HG03558 (cell line): ENCODE measurements at regions not wholly inside any gene's neighbourhood (a gene's known extent, or its start where the extent isn't known, plus 50 kb on each side); places are given as distances from the start of the nearest gene placed in this dataset.
"Not testable (repeated sequence)": the region's sequence is repeated elsewhere in the genome, so short reads cannot be mapped to it uniquely, and the experiment has no call there.

Source experiments
- ATAC-seq: cut with Tn5 transposase; IDR thresholded peaks from one replicate; pipeline ENCODE4 v1.9.1; 2021; ENCODE audit warnings: moderate number of reproducible peaks; ENCODE audit not compliant: unreplicated experiment; ENCODE audit errors: extremely low read depth

- ATAC-seq = no peak
These were observed 143.0 kb upstream of the RPS23 start for GRCh38 chr5:82421119-82421518.

GRCh38 chr5:82420524-82420923 is 142.4 kb upstream of the RPS23 start:
- ATAC-seq = not testable (repeated sequence)

DNA sequence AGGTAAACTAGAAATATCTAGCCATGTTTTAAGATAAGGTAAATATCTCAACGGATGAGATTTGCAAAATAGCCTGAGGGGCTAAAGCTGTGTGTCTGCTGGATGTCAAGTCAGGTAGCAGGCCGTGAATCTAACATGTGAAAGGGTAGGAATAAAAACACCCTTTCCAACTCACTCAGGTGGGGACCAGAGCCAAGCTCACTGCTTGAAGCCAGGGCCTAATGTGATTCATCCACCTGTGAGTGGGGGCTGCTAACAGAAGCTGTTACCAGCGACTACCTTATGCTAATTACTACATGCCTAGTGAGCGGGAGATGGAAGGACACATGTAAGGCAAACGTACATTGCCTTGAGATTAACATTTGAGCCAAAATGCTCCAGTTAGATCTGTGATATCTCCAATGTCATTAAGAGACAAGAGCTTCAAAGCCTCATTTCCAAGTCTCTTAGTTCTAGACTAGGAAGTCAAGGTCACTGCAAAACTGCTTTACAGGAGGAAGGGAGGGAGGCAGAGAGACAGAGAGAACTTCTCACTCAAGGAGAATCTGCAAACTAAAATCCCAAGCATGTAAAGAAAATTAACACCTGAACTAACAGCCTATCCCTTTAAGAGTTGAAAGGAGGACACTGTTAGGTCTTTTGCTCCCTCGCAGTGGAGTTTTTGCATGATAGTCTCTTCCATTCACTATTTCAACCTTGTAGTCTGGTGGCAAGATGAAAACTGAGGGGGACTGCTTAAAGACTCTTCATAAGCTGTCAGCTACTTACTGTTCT is 141.6 kb upstream of the RPS23 start:
- ATAC-seq = no peak

GRCh38 chr5:82418608-82418950 is 140.4 kb upstream of the RPS23 start:
- no peak for ATAC-seq

DNA sequence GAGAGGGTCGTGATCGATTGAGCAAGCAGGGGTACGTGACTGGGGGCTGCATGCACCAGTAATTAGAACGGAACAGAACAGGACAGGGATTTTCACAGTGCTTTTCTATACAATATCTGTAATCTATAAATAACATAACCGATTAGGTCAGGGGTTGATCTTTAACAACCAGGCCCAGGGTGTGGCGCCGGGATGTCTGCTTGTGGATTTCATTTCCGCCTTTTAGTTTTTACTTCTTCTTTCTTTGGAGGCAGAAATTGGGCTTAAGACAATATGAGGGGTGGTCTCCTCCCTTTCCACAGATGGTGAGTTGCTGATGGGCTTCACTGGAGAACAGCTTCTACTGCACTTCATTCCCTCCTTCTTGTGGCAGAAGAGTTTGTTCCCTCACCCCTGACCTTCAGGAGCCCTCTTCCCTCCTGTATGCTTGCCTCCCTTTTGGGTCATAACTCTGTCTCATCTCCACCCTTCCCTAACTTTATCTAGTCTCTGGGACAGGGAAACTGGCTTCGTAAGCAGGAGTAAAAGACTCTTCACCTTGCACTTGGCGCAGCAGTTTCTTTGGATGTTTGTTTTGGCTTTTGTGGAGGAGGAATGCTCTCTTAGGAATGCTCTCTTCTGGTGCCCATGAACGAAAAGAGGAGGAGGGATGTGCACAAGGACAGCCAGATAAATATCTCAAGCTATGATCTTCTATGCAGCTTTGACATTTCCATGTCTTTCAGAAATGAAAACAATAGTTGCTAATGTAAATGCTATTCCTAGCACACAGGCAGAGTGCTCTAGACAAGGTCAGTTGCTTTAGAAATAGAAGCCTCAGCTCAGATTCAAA is 139.8 kb upstream of the RPS23 start:
- ATAC-seq = no peak

DNA sequence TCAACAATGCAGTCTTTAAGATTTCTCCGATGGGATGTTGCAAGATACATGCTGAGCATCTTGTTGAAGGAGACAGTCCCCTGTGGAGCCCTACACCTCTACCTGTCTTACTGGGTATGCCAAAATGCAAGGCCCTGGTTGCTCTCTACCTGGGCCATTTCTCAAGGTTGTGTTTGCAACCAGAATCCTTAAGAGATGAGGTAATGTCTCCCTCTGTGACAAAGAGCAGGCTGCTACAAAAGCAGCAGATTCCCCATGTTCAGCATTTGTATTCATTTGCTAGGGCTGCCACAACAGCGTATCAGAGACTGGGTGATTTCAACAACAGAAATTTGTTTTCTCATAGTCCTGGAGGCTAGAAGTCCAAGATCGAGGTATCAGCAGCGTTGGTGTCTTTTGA is 138.4 kb upstream of the RPS23 start:
- ATAC-seq = no peak

DNA sequence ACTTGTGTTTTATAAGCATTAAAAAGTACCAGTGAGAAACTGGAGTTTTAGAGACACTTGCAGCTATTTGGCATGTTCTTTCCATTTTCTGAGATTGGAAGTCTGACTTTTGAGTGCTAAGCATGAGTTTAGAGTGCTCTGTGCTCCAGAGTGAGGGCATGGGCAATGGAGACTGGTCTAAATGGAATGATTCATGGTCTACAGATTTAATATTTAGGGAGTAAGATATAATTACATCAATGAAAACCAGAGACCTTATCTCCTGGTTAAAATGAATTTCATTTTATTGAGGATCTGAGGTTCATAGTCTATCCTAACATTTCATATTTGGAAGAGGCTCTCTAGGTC is 135.9 kb upstream of the RPS23 start:
- ATAC-seq = no peak

DNA sequence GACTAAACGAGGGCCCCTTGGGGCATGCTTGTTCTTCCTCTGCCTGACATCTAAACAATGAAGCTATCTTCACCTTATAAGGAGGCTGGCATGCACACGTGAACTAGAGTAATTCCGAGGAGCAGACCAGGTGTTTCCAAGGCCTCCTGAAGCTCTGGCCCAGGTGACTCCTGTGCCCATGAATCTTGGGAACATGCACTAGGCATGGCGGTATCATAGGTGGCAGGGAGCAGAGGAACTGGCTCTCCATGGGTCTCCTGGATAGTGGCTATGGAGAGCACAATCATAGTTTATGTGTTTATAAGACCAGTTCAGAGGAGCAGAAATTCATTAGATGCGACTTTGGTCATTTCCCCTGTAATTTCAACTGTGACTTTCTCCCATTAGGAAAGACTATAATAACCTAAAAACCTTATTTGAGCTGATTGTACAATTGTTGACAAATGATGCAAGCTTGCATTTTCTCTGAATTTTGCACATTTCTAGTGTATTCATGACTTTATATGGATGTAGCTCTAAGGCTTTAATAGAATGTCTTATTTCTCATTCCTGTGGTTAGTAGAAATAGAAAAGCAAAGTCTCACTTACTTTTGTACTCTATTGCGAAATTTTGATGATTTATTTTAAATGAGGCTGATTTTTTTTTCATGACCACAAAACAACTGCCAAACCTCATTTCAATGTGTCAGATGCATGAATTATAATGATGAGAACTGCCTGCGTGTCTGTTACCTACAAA is 135.3 kb upstream of the RPS23 start:
- no peak for ATAC-seq

- no peak for ATAC-seq
These were observed 129.9 kb upstream of the RPS23 start for GRCh38 chr5:82408033-82408432.

- no peak for ATAC-seq
These were observed 128.1 kb upstream of the RPS23 start for GRCh38 chr5:82406205-82406773.

GRCh38 chr5:82405618-82406204 is 127.6 kb upstream of the RPS23 start:
- ATAC-seq = no peak

DNA sequence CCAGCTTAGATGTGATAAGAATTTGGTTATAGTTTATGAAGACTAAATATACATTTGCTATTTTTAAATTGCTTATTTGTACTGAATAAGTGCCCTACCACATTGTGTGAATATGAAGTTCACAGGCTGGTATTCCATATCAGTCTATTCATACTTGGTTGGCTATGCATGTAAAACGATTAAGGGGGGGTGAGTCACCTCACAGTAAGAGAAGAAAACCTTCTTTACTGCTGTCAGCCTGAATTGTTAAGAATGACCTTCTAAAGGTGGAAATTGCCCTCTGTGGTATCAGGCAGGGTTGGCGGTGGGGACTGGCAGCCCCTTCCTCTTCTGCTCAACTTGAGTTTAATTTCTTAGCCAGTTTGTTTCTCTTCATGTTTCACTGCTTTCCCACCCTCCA is 127.0 kb upstream of the RPS23 start:
- ATAC-seq = no peak

DNA sequence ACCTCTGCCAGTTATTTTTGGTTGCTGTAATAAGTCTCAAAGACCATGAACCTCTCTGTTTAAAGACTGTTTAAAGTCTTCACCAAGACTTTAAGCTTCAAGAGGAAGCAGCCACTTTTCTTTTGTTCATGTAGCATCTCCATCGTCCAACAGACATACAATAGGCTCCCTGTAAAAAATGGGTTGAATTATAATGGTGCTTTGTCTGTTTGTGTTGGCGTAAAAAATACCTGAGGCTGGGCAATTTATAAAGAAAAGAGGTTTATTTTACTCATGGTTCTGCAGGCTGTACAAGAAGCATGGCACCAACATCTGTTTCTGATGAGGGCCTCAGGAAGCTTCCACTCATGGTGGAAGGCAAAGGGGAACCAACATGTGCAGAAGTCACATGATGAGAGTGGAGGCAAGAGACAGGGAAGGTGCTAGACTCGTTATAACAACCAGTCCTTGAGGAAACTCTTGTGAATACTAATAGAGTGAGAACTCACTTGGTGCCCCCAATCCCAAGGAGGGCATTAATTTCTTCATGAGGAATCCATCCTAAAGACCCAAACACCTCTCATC is 126.3 kb upstream of the RPS23 start:
- no peak for ATAC-seq

DNA sequence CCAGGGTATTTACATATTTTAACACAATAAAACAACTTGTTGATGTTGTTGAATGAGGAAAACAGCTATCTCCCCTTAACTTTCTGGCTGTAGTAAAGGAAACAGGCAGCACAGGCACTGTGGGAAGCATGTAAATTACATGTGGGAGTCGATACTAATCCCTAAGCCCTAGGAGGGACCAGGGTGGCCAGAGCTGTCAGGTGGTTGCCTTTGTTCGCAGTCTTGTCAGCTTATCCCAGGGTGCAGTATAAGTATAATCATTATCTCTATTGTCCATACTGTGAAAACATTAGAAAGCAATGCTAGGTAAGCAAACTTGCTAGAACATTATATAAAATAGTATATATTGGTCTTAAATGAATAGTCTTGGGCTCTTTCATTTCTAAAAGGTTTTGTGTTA is 125.6 kb upstream of the RPS23 start:
- ATAC-seq = no peak

- ATAC-seq = no peak
These were observed 124.9 kb upstream of the RPS23 start for GRCh38 chr5:82403026-82403425.

DNA sequence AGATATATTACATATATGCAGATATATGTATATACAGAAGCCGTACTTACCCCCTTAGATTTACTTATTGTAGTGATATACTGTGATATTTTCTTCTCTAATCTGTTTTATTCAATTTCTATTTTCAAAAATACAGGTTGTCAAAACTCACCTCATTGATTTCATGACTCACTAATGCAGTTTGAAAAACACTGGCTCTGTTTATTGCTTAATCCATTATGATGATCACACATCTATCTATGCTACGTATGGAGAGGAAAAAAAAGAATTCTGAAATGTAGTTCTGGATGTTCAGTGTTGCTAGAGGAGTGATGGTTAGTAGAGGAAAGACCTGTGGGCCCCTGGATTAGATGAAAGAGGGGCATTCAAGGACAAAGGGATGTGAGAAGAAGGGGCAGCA is 121.0 kb upstream of the RPS23 start:
- ATAC-seq = no peak

- no peak for ATAC-seq
These were observed 119.7 kb upstream of the RPS23 start for GRCh38 chr5:82397741-82398320.

DNA sequence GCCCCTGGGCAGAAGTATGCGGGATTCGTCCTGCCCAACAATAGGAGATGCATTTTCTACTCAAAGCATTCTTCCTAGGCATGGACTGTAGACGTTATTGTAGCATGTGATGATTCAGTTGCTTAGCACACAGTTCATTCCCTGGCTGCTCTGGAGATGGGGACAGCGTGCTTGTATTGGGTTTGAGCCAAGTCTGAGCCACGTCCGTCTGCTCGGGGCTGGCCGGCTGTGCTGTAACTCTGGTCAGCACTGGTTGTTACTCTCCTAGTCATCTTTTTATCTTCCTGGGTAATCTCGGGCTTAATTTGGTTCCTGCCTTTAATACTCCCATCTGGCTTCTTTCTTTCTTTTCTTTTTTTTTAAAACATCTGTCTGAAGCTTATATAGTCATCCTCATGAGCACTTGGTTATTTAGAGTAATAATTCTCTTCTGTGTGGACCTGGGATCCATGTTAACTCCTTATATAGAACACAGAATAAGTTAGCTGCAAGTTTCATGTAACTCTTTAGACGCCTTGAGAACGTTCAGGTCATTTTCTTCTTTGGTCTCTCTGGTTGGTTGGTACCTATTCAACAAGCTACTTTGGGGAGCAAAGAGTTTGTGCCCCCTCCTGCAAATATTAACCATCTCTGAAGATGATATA is 118.8 kb upstream of the RPS23 start:
- ATAC-seq = no peak

DNA sequence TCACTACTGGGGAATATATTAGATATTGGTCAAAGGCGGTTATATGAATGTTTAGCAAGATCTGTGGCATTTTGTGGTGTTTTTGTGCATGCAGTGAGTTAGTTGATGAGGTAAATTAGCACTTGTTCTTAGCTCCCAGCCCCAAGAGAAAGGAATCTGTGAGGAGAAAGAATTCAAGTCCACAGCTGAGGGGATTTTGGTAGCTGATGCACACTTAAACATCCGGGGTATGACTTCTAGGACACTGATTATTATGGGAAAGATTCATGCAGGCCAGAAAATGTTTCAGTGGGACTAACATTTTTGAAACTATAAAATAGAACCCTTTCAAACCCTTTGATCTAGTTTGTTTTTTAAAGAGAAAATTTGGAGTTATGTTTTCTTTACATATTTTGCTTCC is 118.2 kb upstream of the RPS23 start:
- ATAC-seq = no peak
